Caco-2 (cell line): ENCODE measurements at regions not wholly inside any gene's neighbourhood (a gene's known extent, or its start where the extent isn't known, plus 50 kb on each side); places are given as distances from the start of the nearest gene placed in this dataset.
"Not testable (repeated sequence)": the region's sequence is repeated elsewhere in the genome, so short reads cannot be mapped to it uniquely, and the experiment has no call there.

Source experiments
- BruUV-seq: library from RNA; stranded (reverse); fragments of 400-500 nt; replicated peaks from 2 replicates; lab custom pipeline; 2021; lab: Mats Ljungman, UMichigan
- CTCF ChIA-PET: fragments of 300-600 bp; sonication (Branson Sonifier 250); formaldehyde crosslinking; loops from one replicate; lab custom pipeline; 2022; ENCODE audit warnings: antibody characterized with exemption; lab: Charles Lee
- POLR2A ChIA-PET: fragments of 300-600 bp; sonication (Branson Sonifier 250); formaldehyde crosslinking; loops from one replicate; lab custom pipeline; 2022; ENCODE audit warnings: antibody characterized with exemption; lab: Charles Lee
- DNase-seq, 2 experiments: peaks; one replicate each; pipeline versions ENCODE4 v3.0.0 to v3.0.0-alpha.2; 2020 to 2022
- H3K27me3 ChIP-seq: replicated peaks from 2 replicates; pipeline ENCODE4 v1.6.0; 2011; ENCODE audit warnings: low read length; ENCODE audit not compliant: control insufficient read depth, insufficient read depth
- H3K36me3 ChIP-seq: 2 replicates; pipeline ENCODE4 v1.5.1; 2011; ENCODE audit warnings: low read length; ENCODE audit not compliant: control insufficient read depth, insufficient read depth
- H3K4me1 ChIP-seq: fragments of 250-450 bp; sonication (Bioruptor Pico); 2 replicates; pipeline ENCODE4 v1.5.1; 2020; ENCODE audit warnings: mild to moderate bottlenecking
- H3K4me3 ChIP-seq: 2 replicates; pipeline ENCODE4 v1.5.1; 2011; ENCODE audit warnings: low read depth, mild to moderate bottlenecking, control low read depth, low read length
- H3K9me3 ChIP-seq: fragments of 250-450 bp; sonication (Bioruptor Pico); 2 replicates; pipeline ENCODE4 v1.5.1; 2020; ENCODE audit warnings: mild to moderate bottlenecking, moderate library complexity
- H3K27ac Mint-ChIP-seq: one replicate; pipeline ENCODE4 v1.8.0; 2022; ENCODE audit warnings: mixed read lengths; ENCODE audit not compliant: unreplicated experiment
- H3K27me3 Mint-ChIP-seq: one replicate; pipeline ENCODE4 v1.8.0; 2022; ENCODE audit warnings: mixed read lengths; ENCODE audit not compliant: insufficient read depth, unreplicated experiment
- H3K36me3 Mint-ChIP-seq: one replicate; pipeline ENCODE4 v1.8.0; 2022; ENCODE audit warnings: mild to moderate bottlenecking, mixed read lengths; ENCODE audit not compliant: insufficient read depth, unreplicated experiment
- H3K4me1 Mint-ChIP-seq: one replicate; pipeline ENCODE4 v1.8.0; 2022; ENCODE audit warnings: low read depth, mixed read lengths; ENCODE audit not compliant: unreplicated experiment
- H3K4me3 Mint-ChIP-seq: one replicate; pipeline ENCODE4 v1.8.0; 2022; ENCODE audit warnings: mild to moderate bottlenecking, moderate library complexity, mixed read lengths; ENCODE audit not compliant: unreplicated experiment
- H3K9me3 Mint-ChIP-seq: one replicate; pipeline ENCODE4 v1.8.0; 2022; ENCODE audit warnings: mixed read lengths; ENCODE audit not compliant: unreplicated experiment
- intact Hi-C: fragments of 100-400 bp; cut with micrococcal nuclease; formaldehyde crosslinking; loops from one replicate; pipeline ENCODE4 v1.10.0; 2022; ENCODE audit not compliant: unreplicated experiment
- TF ChIP-seq, protein P1 (sequence below), 2 experiments: fragments of 200-600 bp in 1 of 2; IDR thresholded peaks; 1 replicate in 1 of 2; 2 replicates in 1 of 2; pipeline versions ENCODE4 v1.5.1 to v1.8.0; 2011 to 2022; ENCODE audit warnings: antibody characterized with exemption in 1 of 2, control low read depth in 1 of 2, inconsistent platforms in 1 of 2, low read depth in 1 of 2, low read length in 1 of 2, mild to moderate bottlenecking in 1 of 2, moderate library complexity in 1 of 2; ENCODE audit not compliant: insufficient read depth in 1 of 2, severe bottlenecking in 1 of 2, unreplicated experiment in 1 of 2

- no TSS peak for BruUV-seq
- no peaks in the 10 kb centered on the region for H3K27me3 ChIP-seq
- no peaks in the 10 kb centered on the region for H3K9me3 ChIP-seq
- DNase-seq, result no peak
- Mint-ChIP-seq H3K4me3 (no peak overlapping the region), H3K27ac (no peak overlapping the region), H3K9me3 (no peaks in the 10 kb centered on the region), H3K36me3 (no peaks in the 10 kb centered on the region), H3K27me3 (no peaks in the 10 kb centered on the region), H3K4me1 (peaks cover 15% of the 10 kb centered on the region)
- peaks cover 4% of the 10 kb centered on the region; the same call in 1 of the 2 replicates for H3K4me1 ChIP-seq
- ChIA-PET POLR2A (no interaction called here), CTCF (no interaction called here)
- H3K36me3 ChIP-seq, result no peaks in the 10 kb centered on the region
- intact Hi-C loops, result no loop called here
- H3K4me3 ChIP-seq, result no peak overlapping the region
- TF ChIP-seq, protein P1, sequence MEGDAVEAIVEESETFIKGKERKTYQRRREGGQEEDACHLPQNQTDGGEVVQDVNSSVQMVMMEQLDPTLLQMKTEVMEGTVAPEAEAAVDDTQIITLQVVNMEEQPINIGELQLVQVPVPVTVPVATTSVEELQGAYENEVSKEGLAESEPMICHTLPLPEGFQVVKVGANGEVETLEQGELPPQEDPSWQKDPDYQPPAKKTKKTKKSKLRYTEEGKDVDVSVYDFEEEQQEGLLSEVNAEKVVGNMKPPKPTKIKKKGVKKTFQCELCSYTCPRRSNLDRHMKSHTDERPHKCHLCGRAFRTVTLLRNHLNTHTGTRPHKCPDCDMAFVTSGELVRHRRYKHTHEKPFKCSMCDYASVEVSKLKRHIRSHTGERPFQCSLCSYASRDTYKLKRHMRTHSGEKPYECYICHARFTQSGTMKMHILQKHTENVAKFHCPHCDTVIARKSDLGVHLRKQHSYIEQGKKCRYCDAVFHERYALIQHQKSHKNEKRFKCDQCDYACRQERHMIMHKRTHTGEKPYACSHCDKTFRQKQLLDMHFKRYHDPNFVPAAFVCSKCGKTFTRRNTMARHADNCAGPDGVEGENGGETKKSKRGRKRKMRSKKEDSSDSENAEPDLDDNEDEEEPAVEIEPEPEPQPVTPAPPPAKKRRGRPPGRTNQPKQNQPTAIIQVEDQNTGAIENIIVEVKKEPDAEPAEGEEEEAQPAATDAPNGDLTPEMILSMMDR (IDR thresholded peaks at IDR 0.05; ENCODE audit: insufficient read depth in 1 of 2, low read depth in 1 of 2, low read length in 1 of 2, severe bottlenecking in 1 of 2, unreplicated experiment in 1 of 2), result no peak
Observed at GRCh38 chr14:71563492-71564153, 368.6 kb upstream of the RGS6 start.

DNA sequence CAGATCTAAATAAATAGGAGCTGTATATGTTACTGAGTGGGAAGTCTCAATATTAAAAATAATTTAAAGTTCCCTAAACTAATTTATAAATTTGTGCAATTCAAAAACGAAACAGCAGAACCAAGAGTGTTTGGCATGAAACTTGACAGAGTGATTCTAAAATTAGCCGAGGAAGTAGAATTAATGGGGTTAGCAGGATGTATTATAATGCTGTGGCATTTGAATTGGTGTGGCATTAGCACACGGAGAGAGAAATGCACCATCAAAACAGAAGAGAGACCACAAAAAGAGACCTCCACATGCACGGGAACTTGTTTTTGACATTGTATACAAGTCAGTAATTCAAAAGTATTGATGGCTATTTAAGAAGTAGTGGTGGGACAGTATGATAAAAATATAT is 366.0 kb upstream of the RGS6 start:
- no peaks in the 10 kb centered on the region for H3K9me3 Mint-ChIP-seq
- H3K4me3 ChIP-seq, result no peak overlapping the region
- ChIA-PET CTCF (no interaction called here), POLR2A (no interaction called here)
- H3K9me3 ChIP-seq, result no peaks in the 10 kb centered on the region
- BruUV-seq, result no TSS peak
- no peaks in the 10 kb centered on the region for H3K27me3 Mint-ChIP-seq
- no peaks in the 10 kb centered on the region for H3K36me3 ChIP-seq
- no peaks in the 10 kb centered on the region for H3K27me3 ChIP-seq
- DNase-seq, result no peak
- H3K4me3 Mint-ChIP-seq, result no peak overlapping the region
- peaks cover 15% of the 10 kb centered on the region for H3K4me1 Mint-ChIP-seq
- H3K27ac Mint-ChIP-seq, result no peak overlapping the region
- H3K36me3 Mint-ChIP-seq, result no peaks in the 10 kb centered on the region
- TF ChIP-seq, protein P1 (IDR thresholded peaks at IDR 0.05; ENCODE audit: insufficient read depth in 1 of 2, low read depth in 1 of 2, low read length in 1 of 2, severe bottlenecking in 1 of 2, unreplicated experiment in 1 of 2), result no peak
- H3K4me1 ChIP-seq, result no peaks in the 10 kb centered on the region
- intact Hi-C loops, result no loop called here

GRCh38 chr14:71567499-71568133 is 364.6 kb upstream of the RGS6 start:
- H3K4me3 ChIP-seq, H3K4me1 ChIP-seq, H3K4me3 Mint-ChIP-seq, H3K27me3 ChIP-seq, POLR2A ChIA-PET, H3K27me3 Mint-ChIP-seq, H3K9me3 Mint-ChIP-seq, DNase-seq, BruUV-seq, CTCF ChIA-PET, intact Hi-C loops, H3K27ac Mint-ChIP-seq, H3K36me3 ChIP-seq, H3K9me3 ChIP-seq, H3K36me3 Mint-ChIP-seq: not testable (repeated sequence)
- H3K4me1 Mint-ChIP-seq, result peaks cover 16% of the 10 kb centered on the region
